ENCODE measurements at regions not wholly inside any gene's neighbourhood (a gene's known extent, or its start where the extent isn't known, plus 50 kb on each side); places are given as distances from the start of the nearest gene placed in this dataset.

GRCh38 chr6:147054158-147054557 lies 150.1 kb upstream of the STXBP5 start:
- TF ChIP-seq CTCF (IDR thresholded peaks at IDR 0.05; ENCODE audit: insufficient read depth, low read depth, low read length), result no peak
- no peak for DNase-seq (ENCODE audit: low read depth)
- no peak overlapping the region for H3K4me3 ChIP-seq (ENCODE audit: low read depth, low read length)

- TF ChIP-seq CTCF (IDR thresholded peaks at IDR 0.05; ENCODE audit: insufficient read depth, low read depth, low read length), result no peak
- no peak overlapping the region for H3K4me3 ChIP-seq (ENCODE audit: low read depth, low read length)
- no peak for DNase-seq (ENCODE audit: low read depth)
These were observed 149.3 kb upstream of the STXBP5 start for GRCh38 chr6:147054871-147055270.

- no peak for DNase-seq (ENCODE audit: low read depth)
- no peak overlapping the region for H3K4me3 ChIP-seq (ENCODE audit: low read depth, low read length)
- no peak for TF ChIP-seq CTCF (IDR thresholded peaks at IDR 0.05; ENCODE audit: insufficient read depth, low read depth, low read length)
These were observed 148.3 kb upstream of the STXBP5 start for GRCh38 chr6:147055821-147056392.

- no peak for DNase-seq (ENCODE audit: low read depth)
These were observed 147.0 kb upstream of the STXBP5 start for GRCh38 chr6:147057188-147057587.

GRCh38 chr6:147057705-147058342 lies 146.4 kb upstream of the STXBP5 start:
- TF ChIP-seq CTCF (IDR thresholded peaks at IDR 0.05; ENCODE audit: insufficient read depth, low read depth, low read length), result no peak
- DNase-seq (ENCODE audit: low read depth), result no peak
- no peak overlapping the region for H3K4me3 ChIP-seq (ENCODE audit: low read depth, low read length)

More at GRCh38 chr6:147057188-147057587, 147.0 kb upstream of the STXBP5 start:
- no peak for TF ChIP-seq CTCF (IDR thresholded peaks at IDR 0.05; ENCODE audit: insufficient read depth, low read depth, low read length)
- no peak overlapping the region for H3K4me3 ChIP-seq (ENCODE audit: low read depth, low read length)

GRCh38 chr6:147058786-147059385 lies 145.3 kb upstream of the STXBP5 start:
- H3K4me3 ChIP-seq (ENCODE audit: low read depth, low read length), result no peak overlapping the region
- DNase-seq (ENCODE audit: low read depth), result peak; percentile 17
- TF ChIP-seq CTCF (IDR thresholded peaks at IDR 0.05; ENCODE audit: insufficient read depth, low read depth, low read length), result no peak

Measured in fibroblast of villous mesenchyme (primary cell).